HG02973 (cell line): ENCODE measurements at regions not wholly inside any gene's neighbourhood (a gene's known extent, or its start where the extent isn't known, plus 50 kb on each side); places are given as distances from the start of the nearest gene placed in this dataset.

ENCODE experiments used
- ATAC-seq: cut with Tn5 transposase; IDR thresholded peaks from one replicate; pipeline ENCODE4 v1.9.1; 2021; ENCODE audit warnings: moderate library complexity; ENCODE audit not compliant: unreplicated experiment

DNA sequence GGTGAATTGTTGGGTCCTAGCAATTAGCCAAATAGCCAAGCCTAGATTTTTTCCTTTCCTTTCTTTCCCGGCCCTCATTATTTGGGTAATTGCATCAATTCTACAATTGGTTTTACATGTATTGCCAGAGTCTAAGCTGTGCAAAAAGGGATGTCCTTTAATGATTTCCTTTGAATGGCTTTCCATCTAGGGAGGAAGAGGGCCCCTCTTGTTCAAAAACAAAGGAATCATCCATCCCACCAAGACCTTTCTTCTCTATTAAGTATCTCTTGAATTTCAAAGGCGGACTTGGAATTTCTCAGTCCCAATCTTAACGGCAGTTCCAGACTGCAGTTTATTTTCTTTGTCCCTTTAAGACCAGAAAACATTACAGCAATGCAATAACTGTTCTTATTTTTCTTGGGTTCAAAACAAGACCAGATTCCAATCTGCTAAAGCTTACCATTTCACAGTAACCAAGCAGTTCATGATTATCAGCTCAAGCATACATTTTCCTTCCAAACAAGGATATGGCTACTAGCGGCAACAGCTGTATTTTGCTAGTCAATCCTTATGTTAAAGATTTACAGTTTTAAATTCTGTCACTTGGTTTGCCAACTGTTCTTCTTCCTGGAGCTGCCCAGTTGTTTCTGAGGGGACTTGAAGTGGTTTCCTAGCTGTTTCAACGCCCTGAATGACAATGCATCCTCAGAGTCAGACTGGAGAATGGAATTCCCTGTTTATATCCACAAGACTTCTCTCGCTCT lies 91.4 kb upstream of the LRIG1 start:
- no peak for ATAC-seq

DNA sequence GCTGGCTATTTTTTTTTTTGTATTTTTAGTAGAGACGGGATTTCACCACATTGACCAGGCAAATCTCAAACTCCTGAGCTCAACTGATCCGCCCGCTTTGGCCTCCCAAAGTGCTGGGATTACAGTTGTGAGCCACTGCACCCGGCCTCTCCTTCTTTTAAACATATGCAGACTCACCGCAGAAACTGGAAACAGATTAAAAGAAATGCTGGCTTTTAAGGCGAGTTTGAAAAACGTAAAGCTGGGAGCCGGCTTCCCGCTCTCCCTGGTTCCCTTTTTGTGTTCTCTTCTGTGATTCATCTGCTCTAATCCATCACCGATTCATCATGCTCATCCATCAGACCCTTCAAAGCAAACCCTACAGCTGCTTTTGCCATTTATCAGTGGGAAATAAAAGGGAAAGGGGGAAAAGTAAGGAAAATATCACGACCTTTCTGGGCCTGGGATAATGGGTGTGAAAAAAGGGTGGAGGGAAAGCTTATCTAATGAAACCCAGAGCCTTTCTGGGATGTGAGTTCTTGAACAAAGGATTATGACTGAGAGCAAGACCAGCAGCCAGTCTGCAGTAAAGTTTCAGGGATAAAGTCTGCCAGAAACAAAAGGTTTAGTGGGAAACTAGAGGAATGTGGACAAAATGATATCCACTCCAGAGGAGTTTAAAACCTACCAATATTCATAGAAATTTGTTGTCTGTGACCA lies 92.3 kb upstream of the LRIG1 start:
- no peak for ATAC-seq

GRCh38 chr3:66593978-66594377 lies 93.2 kb upstream of the LRIG1 start:
- no peak for ATAC-seq

DNA sequence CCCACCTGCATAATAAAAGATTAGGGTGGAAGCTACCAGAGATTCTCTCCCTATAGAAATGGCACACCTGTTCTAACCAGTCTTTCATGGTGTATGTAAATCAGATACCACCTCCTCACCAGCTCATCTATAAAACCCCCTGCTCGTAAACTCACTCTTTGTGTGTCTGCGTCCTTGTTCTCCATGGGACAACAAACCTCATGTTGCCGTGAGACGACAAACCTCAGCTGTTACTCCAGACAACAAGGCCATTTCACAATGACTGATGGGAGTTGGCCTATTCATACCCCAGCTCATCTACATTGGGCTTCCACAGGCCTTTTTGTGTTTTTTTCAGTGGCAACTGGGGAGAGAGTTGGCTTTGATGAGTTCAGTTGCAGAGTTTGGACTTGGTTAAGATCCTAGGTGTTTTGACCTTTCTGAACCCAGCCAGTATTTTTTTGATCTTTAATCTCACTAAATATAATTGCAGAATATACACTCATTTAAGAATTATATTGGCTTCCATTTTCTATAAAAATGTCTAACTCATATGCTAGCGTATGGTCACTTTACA lies 96.6 kb upstream of the LRIG1 start:
- no peak for ATAC-seq

DNA sequence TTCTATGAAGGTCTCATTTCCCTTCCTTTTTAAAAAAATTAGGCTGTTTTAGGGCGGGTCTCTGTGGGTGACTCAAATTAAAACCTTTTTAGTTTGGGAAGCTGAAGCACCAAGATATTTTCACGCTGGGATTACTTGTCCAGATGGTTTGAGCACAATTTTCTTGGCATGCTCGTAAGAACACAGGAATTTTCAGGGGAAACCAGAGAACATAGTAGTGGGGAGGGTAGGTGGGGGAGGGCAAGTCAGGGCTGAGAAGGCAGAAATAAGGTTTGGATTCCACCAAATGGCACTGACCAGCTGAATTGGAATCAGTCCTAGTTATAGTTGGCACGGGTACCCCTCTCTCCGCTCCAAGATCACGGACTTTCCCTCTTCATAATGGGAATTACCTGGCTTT lies 97.3 kb upstream of the LRIG1 start:
- no peak for ATAC-seq

DNA sequence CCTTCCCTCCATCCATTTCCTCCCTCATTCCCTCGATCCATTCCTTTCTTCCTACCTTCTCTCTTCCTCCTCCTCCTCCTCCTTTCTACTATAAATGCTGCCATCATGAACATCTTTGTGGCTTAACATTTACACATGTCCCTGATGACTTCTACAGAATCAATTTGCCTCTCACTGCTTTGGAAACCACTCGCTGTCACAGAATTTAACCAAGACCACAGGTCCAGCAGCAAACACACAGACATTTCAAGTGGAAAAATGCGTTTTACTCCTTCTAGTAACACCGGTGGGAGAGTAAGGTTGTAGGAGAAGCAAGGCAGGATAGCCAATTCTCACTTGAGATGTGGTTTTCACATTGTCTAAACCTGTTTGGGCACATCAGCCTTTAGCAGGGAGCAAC lies 101.4 kb upstream of the LRIG1 start:
- no peak for ATAC-seq

GRCh38 chr3:66602691-66603090 lies 101.9 kb upstream of the LRIG1 start:
- ATAC-seq = no peak

DNA sequence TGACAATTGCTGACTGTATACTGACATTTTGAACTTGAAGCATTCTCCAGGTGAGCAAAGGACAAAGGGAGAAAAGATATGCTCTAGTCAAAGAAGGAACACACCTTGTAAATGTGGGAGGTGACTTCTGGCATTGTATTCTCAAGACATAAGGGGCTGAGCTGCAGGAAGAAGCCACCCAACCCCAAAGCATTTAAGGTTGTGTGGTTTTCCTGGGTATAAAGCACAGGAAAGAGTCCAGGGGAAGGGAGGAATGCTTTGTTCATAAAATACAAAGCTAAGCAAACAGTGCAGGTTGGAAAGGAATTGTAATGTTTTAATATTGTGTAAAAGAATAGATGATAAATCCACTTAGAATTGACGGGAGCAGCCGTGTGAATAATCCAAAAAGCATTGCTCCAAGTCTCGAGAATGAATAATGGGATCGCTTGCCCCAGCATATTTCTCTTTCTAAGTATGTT lies 102.4 kb upstream of the LRIG1 start:
- no peak for ATAC-seq

GRCh38 chr3:66604481-66604880 lies 103.7 kb upstream of the LRIG1 start:
- ATAC-seq = no peak

- ATAC-seq = no peak
Observed at GRCh38 chr3:66606126-66606525, 105.3 kb upstream of the LRIG1 start.

DNA sequence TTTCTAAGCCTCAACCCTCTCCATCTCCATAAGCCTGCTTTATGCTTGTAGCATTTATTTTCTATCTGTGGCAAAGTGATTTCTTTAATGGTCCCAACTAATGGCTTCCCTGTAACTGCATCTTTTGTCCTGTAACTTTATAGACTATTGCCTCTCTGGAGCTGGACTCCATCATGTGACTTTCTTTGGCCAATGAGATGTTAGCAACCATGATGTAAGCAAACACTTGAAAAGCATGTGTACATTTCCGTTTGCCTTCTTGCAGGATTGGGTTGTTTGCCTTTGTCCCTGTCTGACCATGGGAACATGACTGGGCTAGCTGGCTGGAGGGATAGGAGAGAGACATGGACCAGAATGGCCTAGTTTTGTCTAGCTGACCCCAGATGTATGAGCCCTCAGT lies 106.0 kb upstream of the LRIG1 start:
- no peak for ATAC-seq

- no peak for ATAC-seq
Observed at GRCh38 chr3:66609660-66610561, 109.1 kb upstream of the LRIG1 start.

- ATAC-seq = no peak
Observed at GRCh38 chr3:66610562-66610909, 109.7 kb upstream of the LRIG1 start.

GRCh38 chr3:66615643-66616301 lies 115.0 kb upstream of the LRIG1 start:
- ATAC-seq = no peak

- no peak for ATAC-seq
Observed at GRCh38 chr3:66617351-66617750, 116.5 kb upstream of the LRIG1 start.

GRCh38 chr3:66618066-66618465 lies 117.2 kb upstream of the LRIG1 start:
- no peak for ATAC-seq

DNA sequence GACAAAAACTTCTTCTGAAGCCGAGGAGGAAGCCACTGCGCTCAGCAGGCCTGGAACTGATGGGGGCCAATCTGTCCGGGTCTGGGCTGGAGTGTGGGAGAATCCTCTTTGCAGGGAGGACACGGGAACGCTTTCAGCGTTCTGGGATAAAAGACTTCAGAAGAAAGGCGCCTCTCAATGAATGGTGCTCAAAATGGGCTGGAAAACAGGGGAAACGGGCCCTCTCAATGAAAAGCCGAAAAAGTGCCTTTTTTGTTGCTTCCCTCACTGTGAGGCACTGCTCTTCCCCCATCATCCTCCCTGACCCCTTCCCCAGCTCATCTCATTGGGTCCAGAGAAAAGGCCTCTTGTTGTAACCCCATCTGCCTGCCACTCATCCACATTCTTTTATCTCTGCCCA lies 119.5 kb upstream of the LRIG1 start:
- ATAC-seq = no peak

GRCh38 chr3:66622756-66623457 lies 122.1 kb upstream of the LRIG1 start:
- no peak for ATAC-seq

- ATAC-seq = no peak
Observed at GRCh38 chr3:66625505-66626216, 124.8 kb upstream of the LRIG1 start.
